ENCODE measurements at regions not wholly inside any gene's neighbourhood (a gene's known extent, or its start where the extent isn't known, plus 50 kb on each side); places are given as distances from the start of the nearest gene placed in this dataset.

DNA sequence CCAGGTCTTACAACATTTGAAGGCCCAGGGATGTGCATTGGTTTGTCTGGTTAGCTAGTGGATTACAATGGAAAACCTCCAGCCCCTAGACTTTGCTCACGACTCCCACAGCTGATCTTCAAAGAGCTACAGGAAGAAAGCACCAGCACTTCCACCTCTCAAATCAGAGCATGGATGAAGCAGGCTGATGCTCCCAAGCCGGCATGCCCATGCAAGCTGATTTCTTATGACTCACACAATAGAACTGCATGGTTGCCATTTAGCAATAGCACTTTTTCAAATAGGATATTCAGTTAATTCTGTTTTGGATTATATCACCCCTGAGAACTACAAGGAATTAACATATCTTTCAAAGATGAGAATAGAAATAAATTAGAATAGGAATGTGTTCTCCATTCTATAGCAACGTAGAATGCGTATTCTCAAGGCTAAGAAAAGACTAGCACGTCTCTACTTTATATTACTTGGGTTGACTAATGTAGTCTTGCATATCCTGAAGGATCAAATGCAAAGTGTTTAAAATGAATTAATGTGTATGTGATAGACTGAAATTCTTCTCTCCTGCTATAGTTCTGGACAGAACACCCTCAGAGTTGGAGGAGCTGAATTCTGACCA is 292.4 kb downstream of the TRIB2 start:
- Histone ChIP-seq H3K9me3 (no peaks in the 10 kb centered on the region), H3K27me3 (no peaks in the 10 kb centered on the region), H3K4me1 (no peaks in the 10 kb centered on the region), H3K27ac (no peak overlapping the region), H3K36me3 (no peaks in the 10 kb centered on the region), H3K4me3 (no peak overlapping the region)
- intact Hi-C loops (cut with DNase I), result loop anchor here (5.0 to 10.0 kb wide), 3 partner anchors 77 to 1532 kb away; no protein-coding TSS in a partner anchor
- no peak for DNase-seq (ENCODE audit: low spot score in 2 of 2)
- no peak for TF ChIP-seq CTCF (IDR thresholded peaks at IDR 0.05)

DNA sequence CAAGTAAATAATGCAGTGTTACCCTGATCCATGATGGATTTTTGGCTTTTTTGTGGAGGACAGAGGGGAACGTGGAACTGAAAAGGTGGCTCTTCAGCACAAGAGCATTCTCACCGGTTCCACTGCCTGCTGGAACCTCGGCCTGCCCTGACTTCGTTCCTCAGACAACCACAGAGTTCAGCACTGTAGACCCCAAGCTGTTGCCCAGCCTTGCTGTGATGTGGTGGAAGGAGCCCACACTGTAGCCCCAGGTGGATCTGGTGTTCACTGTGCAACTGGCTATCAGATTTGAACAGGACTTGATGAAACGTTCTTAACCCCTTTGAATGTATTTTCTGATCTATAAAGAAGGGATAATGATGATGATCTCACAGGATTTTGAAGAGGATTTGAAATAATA is 293.5 kb downstream of the TRIB2 start:
- H3K9me3 ChIP-seq, result no peaks in the 10 kb centered on the region
- no peaks in the 10 kb centered on the region for H3K27me3 ChIP-seq
- no peaks in the 10 kb centered on the region for H3K4me1 ChIP-seq
- no peak overlapping the region for H3K27ac ChIP-seq
- H3K36me3 ChIP-seq, result no peaks in the 10 kb centered on the region
- no peak for TF ChIP-seq CTCF (IDR thresholded peaks at IDR 0.05)
- DNase-seq (ENCODE audit: low spot score in 2 of 2), result no peak
- intact Hi-C loops (cut with DNase I), result no loop called here
- no peak overlapping the region for H3K4me3 ChIP-seq

GRCh38 chr2:13014783-13015182 is 298.0 kb downstream of the TRIB2 start:
- H3K27me3 ChIP-seq, result no peaks in the 10 kb centered on the region
- no peaks in the 10 kb centered on the region for H3K36me3 ChIP-seq
- no peak for DNase-seq (ENCODE audit: low spot score in 2 of 2)
- no peak overlapping the region for H3K4me3 ChIP-seq
- H3K4me1 ChIP-seq, result no peaks in the 10 kb centered on the region
- H3K9me3 ChIP-seq, result no peaks in the 10 kb centered on the region
- intact Hi-C loops (cut with DNase I), result no loop called here
- H3K27ac ChIP-seq, result no peak overlapping the region
- TF ChIP-seq CTCF (IDR thresholded peaks at IDR 0.05), result no peak

DNA sequence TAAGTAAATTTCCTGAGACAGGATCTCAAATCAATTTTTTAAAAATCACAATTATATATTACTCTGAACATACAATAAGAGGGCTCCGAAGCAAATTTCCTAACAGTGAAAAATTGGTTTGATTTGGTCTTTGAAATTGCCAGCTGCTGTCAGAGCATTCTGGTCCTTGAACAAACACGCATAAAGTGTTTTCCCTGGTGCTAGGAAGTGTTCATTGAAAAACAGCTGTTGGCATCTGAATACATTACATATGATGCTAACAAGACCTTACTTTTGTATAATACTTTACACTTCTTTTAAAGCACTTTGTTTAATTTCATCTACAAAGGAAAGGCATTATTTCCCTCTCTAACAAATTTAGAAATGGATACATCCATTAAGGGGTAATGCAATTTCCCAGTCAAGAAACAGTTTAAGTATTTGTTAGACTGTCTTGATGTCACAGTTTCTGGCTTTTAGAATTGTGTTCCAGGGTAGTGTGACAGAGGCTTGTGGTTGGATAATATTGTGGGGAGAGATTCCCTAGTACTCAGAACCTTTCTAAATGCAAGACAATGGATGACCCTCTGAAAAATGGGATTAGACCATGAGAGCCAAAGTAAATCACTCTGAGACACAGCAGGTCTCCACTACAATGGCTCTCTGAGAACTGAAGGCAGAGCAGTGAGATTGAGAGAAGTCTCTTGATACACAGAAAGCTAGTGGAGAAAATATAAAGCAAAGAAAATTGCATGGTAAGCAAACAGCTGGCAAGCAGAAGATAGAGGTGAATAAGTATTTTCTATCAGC is 299.0 kb downstream of the TRIB2 start:
- no peak for TF ChIP-seq CTCF (IDR thresholded peaks at IDR 0.05)
- intact Hi-C loops (cut with DNase I), result no loop called here
- DNase-seq (ENCODE audit: low spot score in 2 of 2), result no peak
- Histone ChIP-seq H3K36me3 (no peaks in the 10 kb centered on the region), H3K27me3 (no peaks in the 10 kb centered on the region), H3K4me1 (no peaks in the 10 kb centered on the region), H3K27ac (no peak overlapping the region), H3K4me3 (no peak overlapping the region), H3K9me3 (no peaks in the 10 kb centered on the region)

DNA sequence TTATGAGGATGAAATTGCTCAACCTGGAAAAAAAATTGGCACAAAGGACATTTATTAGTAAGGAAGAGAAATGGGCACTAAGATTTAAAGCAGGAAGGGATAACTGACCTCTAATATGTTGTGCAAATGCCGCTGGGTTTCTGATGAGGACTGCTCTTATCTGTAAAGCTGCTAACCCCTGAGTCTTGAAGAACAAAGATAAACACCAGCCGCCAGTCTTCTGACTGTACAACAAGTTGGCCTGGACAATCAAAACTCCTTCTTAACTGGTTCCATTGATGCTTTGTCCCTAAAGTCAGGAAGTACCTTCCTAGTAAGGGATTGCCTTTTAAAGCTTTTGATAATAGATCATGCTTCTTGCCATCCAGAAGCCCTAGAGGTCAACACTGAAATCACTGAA is 301.8 kb downstream of the TRIB2 start:
- Histone ChIP-seq H3K27ac (no peak overlapping the region), H3K27me3 (no peaks in the 10 kb centered on the region), H3K36me3 (no peaks in the 10 kb centered on the region), H3K9me3 (no peaks in the 10 kb centered on the region), H3K4me3 (no peak overlapping the region), H3K4me1 (no peaks in the 10 kb centered on the region)
- intact Hi-C loops (cut with DNase I), result no loop called here
- TF ChIP-seq CTCF (IDR thresholded peaks at IDR 0.05), result no peak
- no peak for DNase-seq (ENCODE audit: low spot score in 2 of 2)
